GM12891 (cell line): ENCODE measurements at regions not wholly inside any gene's neighbourhood (a gene's known extent, or its start where the extent isn't known, plus 50 kb on each side); places are given as distances from the start of the nearest gene placed in this dataset.

Source experiments
- POLR2A ChIP-seq: IDR thresholded peaks from 2 replicates; pipeline ENCODE4 v1.6.1; 2011; ENCODE audit warnings: low read depth, low read length, control low read depth
- POLR2AphosphoS5 ChIP-seq: IDR thresholded peaks from 2 replicates; pipeline ENCODE4 v1.6.1; 2011; ENCODE audit warnings: low read depth, low read length, control low read depth
- POU2F2 ChIP-seq: IDR thresholded peaks from 2 replicates; pipeline ENCODE4 v1.6.1; 2011; ENCODE audit warnings: low read depth, mild to moderate bottlenecking, control low read depth, low read length, moderate library complexity
- TAF1 ChIP-seq: IDR thresholded peaks from 2 replicates; pipeline ENCODE4 v1.6.1; 2011; ENCODE audit warnings: low read depth, low read length, control low read depth

DNA sequence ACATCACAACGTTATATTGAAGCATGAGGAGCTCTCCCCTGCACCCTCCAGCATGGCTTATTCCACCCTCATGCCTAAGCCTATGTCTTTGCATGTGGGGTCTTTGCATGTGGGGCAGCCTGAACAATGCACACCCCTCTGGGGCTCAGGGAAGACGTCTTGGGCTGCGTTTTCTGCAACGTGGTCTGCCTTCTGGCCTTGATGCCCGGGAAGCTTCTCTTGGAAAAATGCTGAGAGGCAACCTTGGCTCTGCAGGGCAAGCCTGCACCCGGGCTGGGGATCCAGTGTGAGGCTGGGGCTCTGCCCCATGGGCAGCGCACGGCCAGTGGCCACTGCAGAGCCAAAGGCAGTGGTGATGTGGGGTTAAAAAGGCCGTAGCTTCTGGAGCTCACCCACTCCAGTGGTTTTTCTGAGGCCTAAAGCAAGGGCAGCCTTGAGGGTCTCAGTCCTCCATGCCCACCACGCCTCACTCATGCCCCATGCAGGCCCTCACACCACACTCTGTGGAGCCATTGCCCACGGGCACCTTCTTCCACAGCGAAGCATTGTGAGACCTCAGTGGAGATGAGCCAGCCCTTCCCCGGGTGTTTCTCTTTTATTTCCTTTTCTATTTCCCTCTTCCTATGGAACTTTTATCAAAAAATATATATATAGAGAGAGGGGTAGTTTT, 112.2 kb downstream of the MRPL36 start:
- TF ChIP-seq POLR2AphosphoS5: no peak
- TF ChIP-seq TAF1: no peak
- TF ChIP-seq POLR2A: no peak
- TF ChIP-seq POU2F2: no peak
